ENCODE measurements at regions not wholly inside any gene's neighbourhood (a gene's known extent, or its start where the extent isn't known, plus 50 kb on each side); places are given as distances from the start of the nearest gene placed in this dataset.

GRCh38 chr17:53106886-53107285 lies 715.8 kb upstream of the KIF2B start:
- H3K27ac ChIP-seq: no peak overlapping the region
- H3K4me1 ChIP-seq: no peaks in the 10 kb centered on the region
- no peaks in the 10 kb centered on the region for H3K36me3 ChIP-seq
- DNase-seq (no peak), ATAC-seq (no peak)
- no peaks in the 10 kb centered on the region for H3K27me3 ChIP-seq
- intact Hi-C loops (cut with DNase I): no loop called here
- no peak overlapping the region for H3K4me3 ChIP-seq
- TF ChIP-seq CTCF (IDR thresholded peaks at IDR 0.05): no peak
- no peaks in the 10 kb centered on the region for H3K9me3 ChIP-seq

DNA sequence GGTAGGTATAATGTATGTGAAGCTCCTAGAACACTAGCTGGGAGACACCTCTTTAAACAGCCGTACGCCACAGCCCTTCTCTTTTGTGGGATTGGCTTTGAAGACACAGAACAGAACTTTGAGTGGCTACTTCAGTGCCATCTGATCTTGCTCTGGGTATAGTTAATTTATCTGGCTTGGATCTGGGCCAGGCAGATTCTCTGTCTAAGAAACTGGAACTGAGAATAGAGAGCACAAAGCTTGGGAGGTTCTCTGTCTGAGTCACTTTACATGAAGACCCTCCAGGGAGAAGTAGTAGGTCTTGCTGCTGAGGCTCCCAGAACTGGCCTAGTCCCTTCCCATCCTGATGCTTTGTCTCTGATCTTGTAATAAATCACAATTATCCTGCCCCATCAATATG lies 721.0 kb upstream of the KIF2B start:
- Histone ChIP-seq H3K9me3 (peaks cover 0 to 6% of the 10 kb centered on the region in 2 donors), H3K4me3 (no peak overlapping the region), H3K4me1 (no peaks in the 10 kb centered on the region), H3K36me3 (no peaks in the 10 kb centered on the region), H3K27ac (no peak overlapping the region), H3K27me3 (no peaks in the 10 kb centered on the region)
- no peak for TF ChIP-seq CTCF (IDR thresholded peaks at IDR 0.05)
- ATAC-seq (no peak), DNase-seq (no peak)
- intact Hi-C loops (cut with DNase I): no loop called here

DNA sequence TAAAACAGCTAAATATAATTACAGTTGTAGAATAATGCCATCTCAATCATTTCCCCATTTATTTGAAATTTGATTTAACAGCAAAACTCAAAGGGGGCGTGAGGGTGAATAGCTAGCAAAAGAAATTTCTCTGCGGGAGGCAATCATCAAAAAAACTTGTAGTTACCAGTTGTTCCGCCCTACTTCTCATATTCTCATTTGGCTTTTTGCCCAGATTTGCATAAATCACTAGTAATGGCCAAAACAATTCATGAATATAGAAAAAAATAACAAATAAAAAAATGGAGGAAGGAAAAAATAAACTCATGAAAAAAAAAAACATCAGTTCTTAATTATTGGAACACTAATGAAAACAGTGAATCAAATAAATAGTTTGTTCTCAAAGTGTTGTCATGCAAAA lies 722.6 kb upstream of the KIF2B start:
- TF ChIP-seq CTCF (IDR thresholded peaks at IDR 0.05): no peak
- no peaks in the 10 kb centered on the region for H3K27me3 ChIP-seq
- H3K36me3 ChIP-seq: no peaks in the 10 kb centered on the region
- no peaks in the 10 kb centered on the region for H3K4me1 ChIP-seq
- peak in 1 of 4 donors; percentile 7 for DNase-seq
- intact Hi-C loops (cut with DNase I): no loop called here
- no peak overlapping the region for H3K27ac ChIP-seq
- no peak overlapping the region for H3K4me3 ChIP-seq
- no peak for ATAC-seq
- H3K9me3 ChIP-seq: peaks cover 0 to 7% of the 10 kb centered on the region in 2 donors

- H3K27me3 ChIP-seq: no peaks in the 10 kb centered on the region
- H3K4me3 ChIP-seq: no peak overlapping the region
- DNase-seq: no peak
- no peak for TF ChIP-seq CTCF (IDR thresholded peaks at IDR 0.05)
- no peaks in the 10 kb centered on the region for H3K4me1 ChIP-seq
- no peak for ATAC-seq
- peaks cover 0 to 5% of the 10 kb centered on the region in 2 donors for H3K9me3 ChIP-seq
- intact Hi-C loops (cut with DNase I): no loop called here
- no peaks in the 10 kb centered on the region for H3K36me3 ChIP-seq
- H3K27ac ChIP-seq: no peak overlapping the region
These were observed 729.3 kb upstream of the KIF2B start for GRCh38 chr17:53093391-53093790.

DNA sequence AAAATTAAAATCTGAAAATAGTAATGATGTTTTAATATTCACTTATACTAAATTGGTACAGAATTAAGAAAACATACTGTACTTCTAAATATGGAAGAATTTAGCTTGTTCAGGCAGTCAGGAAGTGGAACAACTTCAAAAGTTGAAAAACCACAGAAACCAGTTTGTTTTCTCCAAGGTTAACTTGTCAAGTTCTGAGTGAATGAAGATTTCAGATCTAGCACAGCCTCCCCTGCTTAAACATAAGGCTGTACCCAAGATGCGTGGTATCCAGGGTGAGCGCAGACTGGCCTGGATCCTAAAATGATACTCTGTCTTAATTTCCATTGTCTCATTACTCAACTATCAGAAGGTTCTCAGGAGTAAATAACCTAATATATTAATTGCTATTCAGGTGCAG lies 730.7 kb upstream of the KIF2B start:
- ATAC-seq: no peak
- H3K4me1 ChIP-seq: no peaks in the 10 kb centered on the region
- no peak overlapping the region for H3K27ac ChIP-seq
- H3K36me3 ChIP-seq: no peaks in the 10 kb centered on the region
- TF ChIP-seq CTCF (IDR thresholded peaks at IDR 0.05): no peak
- H3K27me3 ChIP-seq: no peaks in the 10 kb centered on the region
- H3K4me3 ChIP-seq: no peak overlapping the region
- DNase-seq: no peak
- H3K9me3 ChIP-seq: peaks cover 0 to 2% of the 10 kb centered on the region in 2 donors
- intact Hi-C loops (cut with DNase I): no loop called here

All from left lung (tissue), 4 donors.